ENCODE measurements at regions not wholly inside any gene's neighbourhood (a gene's known extent, or its start where the extent isn't known, plus 50 kb on each side); places are given as distances from the start of the nearest gene placed in this dataset.

GRCh38 chr1:239963856-239964255 lies 127.8 kb upstream of the FMN2 start:
- Histone ChIP-seq H3K79me2 (no peaks in the 10 kb centered on the region), H3K27me3 (no peaks in the 10 kb centered on the region), H3K4me3 (no peak overlapping the region), H3K9me2 (replicated peaks; ENCODE audit: insufficient read depth) (no peaks in the 10 kb centered on the region), H3K4me2 (no peak overlapping the region), H3K9me3 (ENCODE audit: low read depth) (no peaks in the 10 kb centered on the region), H2AFZ (no peak overlapping the region), H3K36me3 (replicated peaks; ENCODE audit: insufficient read depth, low read depth) (no peaks in the 10 kb centered on the region), H3K4me1 (ENCODE audit: insufficient read depth) (no peaks in the 10 kb centered on the region), H3K27ac (no peak overlapping the region), H4K20me1 (ENCODE audit: insufficient read depth, poor library complexity, severe bottlenecking) (no peaks in the 10 kb centered on the region)
- TF ChIP-seq CTCF (IDR thresholded peaks at IDR 0.05; ENCODE audit: poor library complexity) (no peak), EZH2phosphoT487 (IDR thresholded peaks at IDR 0.05; ENCODE audit: low read depth, severe bottlenecking, unreplicated experiment) (no peak), EZH2 (IDR thresholded peaks at IDR 0.05; ENCODE audit: borderline replicate concordance) (no peak)
- 50% methylated on average over 6 of the region's 6 CpGs for WGBS (ENCODE audit: low lambda C conversion rate, missing lambda C conversion rate)
- DNase-seq (ENCODE audit: low spot score): no peak

GRCh38 chr1:239976130-239976968 lies 115.3 kb upstream of the FMN2 start:
- WGBS (ENCODE audit: low lambda C conversion rate, missing lambda C conversion rate): 34% methylated on average over 5 of the region's 5 CpGs
- no peaks in the 10 kb centered on the region for H3K4me1 ChIP-seq (ENCODE audit: insufficient read depth)
- H3K36me3 ChIP-seq (replicated peaks; ENCODE audit: insufficient read depth, low read depth): no peaks in the 10 kb centered on the region
- DNase-seq (ENCODE audit: low spot score): peak; percentile 78
- no peak overlapping the region for H3K27ac ChIP-seq
- H4K20me1 ChIP-seq (ENCODE audit: insufficient read depth, poor library complexity, severe bottlenecking): no peaks in the 10 kb centered on the region
- no peaks in the 10 kb centered on the region for H3K79me2 ChIP-seq
- H2AFZ ChIP-seq: no peak overlapping the region
- no peak for TF ChIP-seq EZH2 (IDR thresholded peaks at IDR 0.05; ENCODE audit: borderline replicate concordance)
- peak; percentile 99 for TF ChIP-seq CTCF (IDR thresholded peaks at IDR 0.05; ENCODE audit: poor library complexity)
- TF ChIP-seq EZH2phosphoT487 (IDR thresholded peaks at IDR 0.05; ENCODE audit: low read depth, severe bottlenecking, unreplicated experiment): no peak
- no peak overlapping the region for H3K4me2 ChIP-seq
- H3K9me3 ChIP-seq (ENCODE audit: low read depth): no peaks in the 10 kb centered on the region
- H3K9me2 ChIP-seq (replicated peaks; ENCODE audit: insufficient read depth): no peaks in the 10 kb centered on the region
- H3K27me3 ChIP-seq: no peaks in the 10 kb centered on the region
- no peak overlapping the region for H3K4me3 ChIP-seq

GRCh38 chr1:239977416-239977815 lies 114.3 kb upstream of the FMN2 start:
- TF ChIP-seq EZH2 (IDR thresholded peaks at IDR 0.05; ENCODE audit: borderline replicate concordance) (no peak), CTCF (IDR thresholded peaks at IDR 0.05; ENCODE audit: poor library complexity) (no peak), EZH2phosphoT487 (IDR thresholded peaks at IDR 0.05; ENCODE audit: low read depth, severe bottlenecking, unreplicated experiment) (no peak)
- no peak for DNase-seq (ENCODE audit: low spot score)
- H3K4me1 ChIP-seq (ENCODE audit: insufficient read depth): no peaks in the 10 kb centered on the region
- no peaks in the 10 kb centered on the region for H4K20me1 ChIP-seq (ENCODE audit: insufficient read depth, poor library complexity, severe bottlenecking)
- 73% methylated on average over 6 of the region's 6 CpGs for WGBS (ENCODE audit: low lambda C conversion rate, missing lambda C conversion rate)
- no peaks in the 10 kb centered on the region for H3K36me3 ChIP-seq (replicated peaks; ENCODE audit: insufficient read depth, low read depth)
- H3K9me3 ChIP-seq (ENCODE audit: low read depth): no peaks in the 10 kb centered on the region
- H3K27me3 ChIP-seq: no peaks in the 10 kb centered on the region
- H2AFZ ChIP-seq: no peak overlapping the region
- no peak overlapping the region for H3K4me2 ChIP-seq
- no peaks in the 10 kb centered on the region for H3K9me2 ChIP-seq (replicated peaks; ENCODE audit: insufficient read depth)
- no peak overlapping the region for H3K27ac ChIP-seq
- H3K4me3 ChIP-seq: no peak overlapping the region
- no peaks in the 10 kb centered on the region for H3K79me2 ChIP-seq

Data from hepatocyte (in vitro differentiated cells).